Peyer's patch (tissue), 4 donors: ENCODE measurements at regions not wholly inside any gene's neighbourhood (a gene's known extent, or its start where the extent isn't known, plus 50 kb on each side); places are given as distances from the start of the nearest gene placed in this dataset.

Experiments used
- POLR2A ChIP-seq, 2 donors: fragments of 450-650 bp; IDR thresholded peaks; one replicate each; pipeline ENCODE4 v1.5.1; 2017; ENCODE audit warnings: antibody characterized with exemption in 2 of 2, mild to moderate bottlenecking in 2 of 2, moderate library complexity in 2 of 2
- TF ChIP-seq, protein P1 (sequence below), 6 experiments: fragments of 450-650 bp in 4 of 6; fragments of 200-600 bp in 2 of 6; sonication (generic) in 1 of 6; IDR thresholded peaks; one replicate each; pipeline ENCODE4 v1.5.1; 2017 to 2019; ENCODE audit warnings: antibody characterized with exemption in 6 of 6, mild to moderate bottlenecking in 3 of 6, moderate library complexity in 1 of 6

- no peak for TF ChIP-seq POLR2A (IDR thresholded peaks at IDR 0.05)
- TF ChIP-seq, protein P1, sequence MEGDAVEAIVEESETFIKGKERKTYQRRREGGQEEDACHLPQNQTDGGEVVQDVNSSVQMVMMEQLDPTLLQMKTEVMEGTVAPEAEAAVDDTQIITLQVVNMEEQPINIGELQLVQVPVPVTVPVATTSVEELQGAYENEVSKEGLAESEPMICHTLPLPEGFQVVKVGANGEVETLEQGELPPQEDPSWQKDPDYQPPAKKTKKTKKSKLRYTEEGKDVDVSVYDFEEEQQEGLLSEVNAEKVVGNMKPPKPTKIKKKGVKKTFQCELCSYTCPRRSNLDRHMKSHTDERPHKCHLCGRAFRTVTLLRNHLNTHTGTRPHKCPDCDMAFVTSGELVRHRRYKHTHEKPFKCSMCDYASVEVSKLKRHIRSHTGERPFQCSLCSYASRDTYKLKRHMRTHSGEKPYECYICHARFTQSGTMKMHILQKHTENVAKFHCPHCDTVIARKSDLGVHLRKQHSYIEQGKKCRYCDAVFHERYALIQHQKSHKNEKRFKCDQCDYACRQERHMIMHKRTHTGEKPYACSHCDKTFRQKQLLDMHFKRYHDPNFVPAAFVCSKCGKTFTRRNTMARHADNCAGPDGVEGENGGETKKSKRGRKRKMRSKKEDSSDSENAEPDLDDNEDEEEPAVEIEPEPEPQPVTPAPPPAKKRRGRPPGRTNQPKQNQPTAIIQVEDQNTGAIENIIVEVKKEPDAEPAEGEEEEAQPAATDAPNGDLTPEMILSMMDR (IDR thresholded peaks at IDR 0.05) = no peak
These were observed 557.5 kb upstream of the PTBP2 start for GRCh38 chr1:96164053-96164452.
